Trophoblast cell (in vitro differentiated cells and primary cell): ENCODE measurements at regions not wholly inside any gene's neighbourhood (a gene's known extent, or its start where the extent isn't known, plus 50 kb on each side); places are given as distances from the start of the nearest gene placed in this dataset.

Experiments
- DNase-seq, 2 donors: peaks; one replicate each; pipeline ENCODE4 v3.0.0-alpha.2; 2016
- H2AFZ ChIP-seq: 2 replicates; pipeline ENCODE4 v1.6.1; 2013; ENCODE audit warnings: low read length, moderate library complexity, mild to moderate bottlenecking; ENCODE audit not compliant: insufficient read depth, poor library complexity
- H2AK5ac ChIP-seq: 2 replicates; pipeline ENCODE4 v1.6.1; 2013; ENCODE audit warnings: mild to moderate bottlenecking, low read length
- H2BK120ac ChIP-seq: 2 replicates; pipeline ENCODE4 v1.6.1; 2013; ENCODE audit warnings: low read length, mild to moderate bottlenecking, moderate library complexity; ENCODE audit not compliant: insufficient read depth, poor library complexity
- H2BK12ac ChIP-seq: 2 replicates; pipeline ENCODE4 v1.6.1; 2013; ENCODE audit warnings: mild to moderate bottlenecking, low read length, moderate library complexity
- H2BK5ac ChIP-seq: 2 replicates; pipeline ENCODE4 v1.6.1; 2013; ENCODE audit warnings: low read length, low read depth, moderate library complexity, mild to moderate bottlenecking; ENCODE audit not compliant: poor library complexity
- H3K14ac ChIP-seq: 2 replicates; pipeline ENCODE4 v1.6.1; 2013; ENCODE audit warnings: mild to moderate bottlenecking, low read length
- H3K18ac ChIP-seq: 2 replicates; pipeline ENCODE4 v1.6.1; 2013; ENCODE audit warnings: mild to moderate bottlenecking, low read length
- H3K23ac ChIP-seq: 2 replicates; pipeline ENCODE4 v1.6.1; 2013; ENCODE audit warnings: low read length
- H3K27ac ChIP-seq: 2 replicates; pipeline ENCODE4 v1.5.1; 2013; ENCODE audit warnings: low read depth, mild to moderate bottlenecking, inconsistent platforms, low read length, moderate library complexity
- H3K27me3 ChIP-seq: 2 replicates; pipeline ENCODE4 v1.6.1; 2013; ENCODE audit warnings: inconsistent platforms, mild to moderate bottlenecking, low read length, moderate library complexity; ENCODE audit not compliant: insufficient read depth
- H3K36me3 ChIP-seq, 2 experiments: 1 replicate in 1 of 2; 2 replicates in 1 of 2; pipeline ENCODE4 v1.6.1; 2013; ENCODE audit warnings: low read length in 2 of 2, mild to moderate bottlenecking in 2 of 2, moderate library complexity in 1 of 2; ENCODE audit not compliant: insufficient read depth in 2 of 2, control insufficient read depth in 1 of 2
- H3K4ac ChIP-seq: 2 replicates; pipeline ENCODE4 v1.6.1; 2013; ENCODE audit warnings: low read depth, mild to moderate bottlenecking, low read length, moderate library complexity
- H3K4me1 ChIP-seq, 2 experiments: 1 replicate in 1 of 2; 2 replicates in 1 of 2; pipeline ENCODE4 v1.6.1; 2013; ENCODE audit warnings: low read length in 2 of 2, mild to moderate bottlenecking in 2 of 2, moderate library complexity in 1 of 2; ENCODE audit not compliant: insufficient read depth in 2 of 2, control insufficient read depth in 1 of 2
- H3K4me2 ChIP-seq: 2 replicates; pipeline ENCODE4 v1.6.1; 2013; ENCODE audit warnings: inconsistent platforms, mild to moderate bottlenecking, low read length, moderate library complexity
- H3K4me3 ChIP-seq: 2 replicates; pipeline ENCODE4 v1.5.1; 2013; ENCODE audit warnings: mild to moderate bottlenecking, low read depth, low read length, inconsistent platforms
- H3K79me1 ChIP-seq: one replicate; pipeline ENCODE4 v1.6.1; 2013; ENCODE audit warnings: low read length
- H3K79me2 ChIP-seq: 2 replicates; pipeline ENCODE4 v1.6.1; 2013; ENCODE audit warnings: low read length, mild to moderate bottlenecking; ENCODE audit not compliant: control insufficient read depth, insufficient read depth, poor library complexity
- H3K9ac ChIP-seq: 2 replicates; pipeline ENCODE4 v1.6.1; 2013; ENCODE audit warnings: mild to moderate bottlenecking, low read length
- H3K9me3 ChIP-seq: 2 replicates; pipeline ENCODE4 v1.6.1; 2013; ENCODE audit warnings: low read depth, mild to moderate bottlenecking, control low read depth, inconsistent platforms, low read length; ENCODE audit not compliant: insufficient read depth
- H4K12ac ChIP-seq: 2 replicates; pipeline ENCODE4 v1.6.1; 2013; ENCODE audit warnings: low read depth, mild to moderate bottlenecking, low read length, moderate library complexity
- H4K8ac ChIP-seq: 2 replicates; pipeline ENCODE4 v1.6.1; 2013; ENCODE audit warnings: low read depth, mild to moderate bottlenecking, low read length, moderate library complexity
- H4K91ac ChIP-seq: one replicate; pipeline ENCODE4 v1.6.1; 2013; ENCODE audit warnings: low read depth, mild to moderate bottlenecking, low read length, moderate library complexity
- WGBS: extraction: QIAGEN DNeasy Blood & Tissue Kit; methylation state at CpG from one replicate; pipeline ENCODE4 v1.1.7; 2013; ENCODE audit warnings: missing lambda C conversion rate; ENCODE audit not compliant: insufficient read length, insufficient coverage; ENCODE audit errors: extremely low coverage; 5-methylcytosine and 5-hydroxymethylcytosine counted together

DNA sequence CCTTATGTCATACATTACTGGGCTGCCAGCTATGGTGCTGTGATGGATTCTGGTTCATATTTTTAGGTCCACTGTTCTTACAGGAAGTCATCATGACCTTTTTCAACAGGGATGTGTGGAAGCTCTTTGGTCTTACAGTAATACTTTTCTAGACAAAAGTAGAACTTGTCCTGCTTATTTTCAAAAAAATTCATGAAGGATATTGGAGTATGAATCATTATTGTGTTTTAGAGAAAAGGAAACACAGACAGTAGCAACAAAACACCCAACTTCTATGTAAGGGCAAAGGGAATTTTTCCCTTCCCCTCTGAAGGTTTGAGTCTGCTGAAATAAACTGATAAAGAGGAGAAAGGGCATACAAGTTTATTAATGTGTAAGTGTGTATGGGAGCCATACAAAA is 54.7 kb upstream of the FAM9C start:
- H3K79me2 ChIP-seq, result no peaks in the 10 kb centered on the region
- H2AFZ ChIP-seq, result no peak overlapping the region
- no peak overlapping the region for H4K91ac ChIP-seq
- H4K8ac ChIP-seq, result no peak overlapping the region
- no peaks in the 10 kb centered on the region for H3K79me1 ChIP-seq
- H2BK120ac ChIP-seq, result no peak overlapping the region
- H3K14ac ChIP-seq, result no peak overlapping the region
- no peak for DNase-seq
- H3K4me3 ChIP-seq, result no peak overlapping the region
- H3K18ac ChIP-seq, result no peak overlapping the region
- no peak overlapping the region for H3K4me2 ChIP-seq
- no peak overlapping the region for H3K4ac ChIP-seq
- no peak overlapping the region for H3K23ac ChIP-seq
- no peaks in the 10 kb centered on the region for H3K9me3 ChIP-seq
- peaks cover 3 to 4% of the 10 kb centered on the region in 2 experiments for H3K4me1 ChIP-seq
- no peak overlapping the region for H2BK5ac ChIP-seq
- H4K12ac ChIP-seq, result no peak overlapping the region
- H2AK5ac ChIP-seq, result no peak overlapping the region
- H2BK12ac ChIP-seq, result no peak overlapping the region
- H3K36me3 ChIP-seq, result no peaks in the 10 kb centered on the region
- no peak overlapping the region for H3K9ac ChIP-seq
- no peak overlapping the region for H3K27ac ChIP-seq
- H3K27me3 ChIP-seq, result no peaks in the 10 kb centered on the region

DNA sequence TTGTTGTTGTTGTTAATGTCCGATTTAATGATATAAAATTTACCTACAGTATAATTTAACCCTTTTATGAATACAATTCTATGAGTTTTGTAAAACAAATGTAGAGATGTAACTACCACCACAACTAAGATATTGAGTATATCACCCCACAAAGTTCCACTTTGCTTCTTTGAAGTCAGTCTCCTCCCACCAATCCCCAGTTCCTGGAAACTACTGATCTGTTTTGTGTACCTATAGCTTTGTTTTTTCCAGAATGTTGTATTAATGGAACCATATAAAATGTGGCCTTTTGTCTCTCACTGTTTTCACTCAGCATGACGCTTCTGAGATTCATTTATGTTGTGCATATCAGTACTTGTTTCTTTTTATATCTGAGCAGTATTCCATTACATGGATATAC is 52.3 kb upstream of the FAM9C start:
- Histone ChIP-seq H3K79me1 (no peaks in the 10 kb centered on the region), H2BK5ac (no peak overlapping the region), H3K18ac (no peak overlapping the region), H3K23ac (no peak overlapping the region), H3K4me1 (peaks cover 0 to 2% of the 10 kb centered on the region in 2 experiments), H4K8ac (no peak overlapping the region), H3K4me3 (no peak overlapping the region), H4K12ac (no peak overlapping the region), H3K4ac (no peak overlapping the region), H2AFZ (no peak overlapping the region), H3K9ac (no peak overlapping the region), H3K4me2 (no peak overlapping the region), H3K36me3 (no peaks in the 10 kb centered on the region), H4K91ac (no peak overlapping the region), H3K27ac (no peak overlapping the region), H3K14ac (no peak overlapping the region), H3K27me3 (no peaks in the 10 kb centered on the region), H2AK5ac (no peak overlapping the region), H3K79me2 (no peaks in the 10 kb centered on the region), H3K9me3 (no peaks in the 10 kb centered on the region), H2BK120ac (no peak overlapping the region), H2BK12ac (no peak overlapping the region)
- no CpG with 5 or more reads among the region's 2 CpGs for WGBS
- DNase-seq, result no peak

DNA sequence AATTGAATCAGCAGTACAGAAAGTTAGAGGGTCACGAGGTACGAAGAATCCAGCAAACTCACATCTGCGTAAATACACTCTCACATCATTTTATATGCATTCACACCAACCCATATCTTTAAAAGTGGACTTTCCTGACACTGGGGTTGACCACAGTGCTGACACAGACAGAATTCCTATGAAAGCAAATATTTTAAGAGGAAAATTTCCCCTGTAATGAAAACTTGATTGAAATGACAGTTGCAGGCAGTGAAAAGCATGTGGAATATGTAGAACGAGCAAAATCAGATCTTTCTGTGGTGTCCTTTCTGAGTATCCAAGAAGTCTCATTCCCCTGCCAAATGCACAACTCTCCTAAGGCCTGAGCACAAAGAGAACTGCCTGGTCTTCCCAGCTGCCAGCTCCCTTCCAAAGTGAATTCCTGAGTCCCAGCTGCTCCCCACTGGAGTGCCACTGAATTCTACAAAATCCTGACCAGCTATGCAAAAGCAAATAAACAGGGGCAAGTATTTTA is 50.5 kb upstream of the FAM9C start:
- no peak overlapping the region for H3K23ac ChIP-seq
- H3K79me2 ChIP-seq, result no peaks in the 10 kb centered on the region
- no peak overlapping the region for H2BK120ac ChIP-seq
- WGBS, result no CpG with 5 or more reads among the region's 4 CpGs
- H3K27me3 ChIP-seq, result no peaks in the 10 kb centered on the region
- no peak overlapping the region for H3K27ac ChIP-seq
- H3K4me3 ChIP-seq, result no peak overlapping the region
- H3K9ac ChIP-seq, result no peak overlapping the region
- no peak overlapping the region for H2AK5ac ChIP-seq
- peaks cover 0 to 7% of the 10 kb centered on the region in 2 experiments for H3K4me1 ChIP-seq
- no peaks in the 10 kb centered on the region for H3K36me3 ChIP-seq
- no peak overlapping the region for H3K4me2 ChIP-seq
- H4K91ac ChIP-seq, result no peak overlapping the region
- no peak overlapping the region for H2BK12ac ChIP-seq
- H4K12ac ChIP-seq, result no peak overlapping the region
- H3K79me1 ChIP-seq, result no peaks in the 10 kb centered on the region
- H2AFZ ChIP-seq, result no peak overlapping the region
- no peak overlapping the region for H3K18ac ChIP-seq
- no peak overlapping the region for H4K8ac ChIP-seq
- no peak overlapping the region for H2BK5ac ChIP-seq
- H3K9me3 ChIP-seq, result no peaks in the 10 kb centered on the region
- no peak overlapping the region for H3K4ac ChIP-seq
- no peak overlapping the region for H3K14ac ChIP-seq
- DNase-seq, result peak in 1 of 2 donors; percentile 39

- Histone ChIP-seq H2AK5ac (no peak overlapping the region), H3K27me3 (no peaks in the 10 kb centered on the region), H2BK120ac (no peak overlapping the region), H3K4ac (no peak overlapping the region), H3K79me2 (no peaks in the 10 kb centered on the region), H2AFZ (no peak overlapping the region), H3K4me3 (no peak overlapping the region), H2BK5ac (no peak overlapping the region), H3K36me3 (no peaks in the 10 kb centered on the region), H4K8ac (no peak overlapping the region), H3K79me1 (no peaks in the 10 kb centered on the region), H2BK12ac (no peak overlapping the region), H3K4me1 (peaks cover 0 to 7% of the 10 kb centered on the region in 2 experiments), H3K14ac (no peak overlapping the region), H3K9ac (no peak overlapping the region), H4K12ac (no peak overlapping the region), H3K27ac (no peak overlapping the region), H3K18ac (no peak overlapping the region), H3K23ac (no peak overlapping the region), H3K9me3 (no peaks in the 10 kb centered on the region), H3K4me2 (no peak overlapping the region), H4K91ac (no peak overlapping the region)
- DNase-seq, result no peak
Measured at GRCh38 chrX:13094374-13094773, 50.0 kb upstream of the FAM9C start.
